ENCODE measurements at regions not wholly inside any gene's neighbourhood (a gene's known extent, or its start where the extent isn't known, plus 50 kb on each side); places are given as distances from the start of the nearest gene placed in this dataset.
"Not testable (repeated sequence)": the region's sequence is repeated elsewhere in the genome, so short reads cannot be mapped to it uniquely, and the experiment has no call there.

DNA sequence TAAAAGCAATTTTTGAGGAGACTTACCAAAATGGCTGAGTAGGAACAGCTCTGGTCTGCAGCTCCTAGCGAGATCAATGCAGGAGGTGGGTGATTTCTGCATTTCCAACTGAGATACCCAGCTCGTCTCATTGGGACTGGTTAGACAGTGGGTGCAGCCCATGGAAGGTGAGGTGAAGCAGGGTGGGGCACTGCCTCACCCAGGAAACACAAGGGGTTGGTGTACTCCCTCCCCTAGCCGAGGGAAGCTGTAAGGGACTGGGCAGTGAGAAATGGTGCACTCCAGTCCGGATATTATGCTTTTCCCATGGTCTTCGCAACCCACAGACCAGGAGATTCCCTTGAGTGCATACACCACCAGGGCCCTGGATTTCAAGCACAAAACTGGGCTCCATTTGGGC is 419.0 kb downstream of the NUP35 start:
- no peaks in the 10 kb centered on the region for H3K4me1 ChIP-seq (ENCODE audit: control insufficient read depth in 1 of 2, insufficient read depth in 2 of 2, low read depth in 1 of 2, low read length in 1 of 2)
- WGBS (ENCODE audit: low lambda C conversion rate): 38% methylated on average over 4 of the region's 5 CpGs
- H4K20me1 ChIP-seq (ENCODE audit: insufficient read depth): no peaks in the 10 kb centered on the region
- H3K36me3 ChIP-seq (replicated peaks in 1 of 2; ENCODE audit: control insufficient read depth in 1 of 2, insufficient read depth in 2 of 2, low read length in 1 of 2): no peaks in the 10 kb centered on the region
- no peak overlapping the region for H3K27ac ChIP-seq (ENCODE audit: low read depth in 2 of 2, low read length in 1 of 2)
- H3K79me2 ChIP-seq (ENCODE audit: insufficient read depth): no peaks in the 10 kb centered on the region
- H3K27me3 ChIP-seq (ENCODE audit: insufficient read depth): no peaks in the 10 kb centered on the region
- POLR2A ChIA-PET: no interaction called here
- DNase-seq: no peak
- H2AFZ ChIP-seq (ENCODE audit: low read depth): no peak overlapping the region
- CTCF ChIA-PET: no interaction called here
- no peaks in the 10 kb centered on the region for H3F3A ChIP-seq (replicated peaks; ENCODE audit: insufficient read depth)
- TF ChIP-seq EP300 (IDR thresholded peaks at IDR 0.05; ENCODE audit: borderline replicate concordance in 1 of 2, low read depth in 1 of 2, low read length in 1 of 2): no peak
- H3K4me2 ChIP-seq: no peak overlapping the region
- H3K9me2 ChIP-seq: no peaks in the 10 kb centered on the region
- H3K9me3 ChIP-seq: no peaks in the 10 kb centered on the region
- H3K9ac ChIP-seq: no peak overlapping the region
- H3K4me3 ChIP-seq (ENCODE audit: low read depth in 2 of 2, low read length in 1 of 2): no peak overlapping the region

DNA sequence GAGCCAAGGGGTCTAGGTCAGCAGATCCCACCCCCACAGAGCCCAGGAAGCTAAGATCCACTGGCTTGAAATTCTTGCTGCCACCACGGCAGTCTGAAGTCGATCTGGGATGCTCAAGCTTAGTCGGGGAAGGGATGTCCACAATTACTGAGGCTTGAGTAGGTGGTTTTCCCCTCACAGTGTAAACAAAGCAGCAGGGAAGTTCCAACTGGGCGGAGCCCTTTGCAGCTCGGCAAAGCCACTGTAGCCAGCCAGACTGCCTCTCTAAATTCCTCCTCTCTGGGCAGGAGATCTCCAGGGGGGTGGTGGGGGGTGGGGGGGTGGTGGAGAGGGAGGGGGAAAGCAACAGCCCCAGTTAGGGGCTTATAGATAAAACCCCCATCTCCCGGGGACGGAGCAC is 419.5 kb downstream of the NUP35 start:
- no peaks in the 10 kb centered on the region for H3K9me2 ChIP-seq
- no peak overlapping the region for H2AFZ ChIP-seq (ENCODE audit: low read depth)
- TF ChIP-seq TAF1 (IDR thresholded peaks at IDR 0.05; ENCODE audit: borderline replicate concordance, low read depth, low read length): no peak
- TF ChIP-seq, protein P1, sequence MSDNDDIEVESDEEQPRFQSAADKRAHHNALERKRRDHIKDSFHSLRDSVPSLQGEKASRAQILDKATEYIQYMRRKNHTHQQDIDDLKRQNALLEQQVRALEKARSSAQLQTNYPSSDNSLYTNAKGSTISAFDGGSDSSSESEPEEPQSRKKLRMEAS (IDR thresholded peaks at IDR 0.05; ENCODE audit: low read depth): no peak
- TF ChIP-seq TEAD4 (IDR thresholded peaks at IDR 0.05; ENCODE audit: borderline replicate concordance, insufficient read depth): no peak
- no peaks in the 10 kb centered on the region for H3K36me3 ChIP-seq (replicated peaks in 1 of 2; ENCODE audit: control insufficient read depth in 1 of 2, insufficient read depth in 2 of 2, low read length in 1 of 2)
- no peaks in the 10 kb centered on the region for H3K4me1 ChIP-seq (ENCODE audit: control insufficient read depth in 1 of 2, insufficient read depth in 2 of 2, low read depth in 1 of 2, low read length in 1 of 2)
- no peaks in the 10 kb centered on the region for H3K27me3 ChIP-seq (ENCODE audit: insufficient read depth)
- no peak overlapping the region for H3K9ac ChIP-seq
- no peaks in the 10 kb centered on the region for H3K9me3 ChIP-seq
- no peaks in the 10 kb centered on the region for H3F3A ChIP-seq (replicated peaks; ENCODE audit: insufficient read depth)
- H3K79me2 ChIP-seq (ENCODE audit: insufficient read depth): no peaks in the 10 kb centered on the region
- ChIA-PET CTCF (no interaction called here), POLR2A (no interaction called here)
- H3K27ac ChIP-seq (ENCODE audit: low read depth in 2 of 2, low read length in 1 of 2): no peak overlapping the region
- DNase-seq: no peak
- H4K20me1 ChIP-seq (ENCODE audit: insufficient read depth): no peaks in the 10 kb centered on the region
- no peak overlapping the region for H3K4me2 ChIP-seq
- WGBS (ENCODE audit: low lambda C conversion rate): 11% methylated on average over 4 of the region's 7 CpGs
- no peak overlapping the region for H3K4me3 ChIP-seq (ENCODE audit: low read depth in 2 of 2, low read length in 1 of 2)

DNA sequence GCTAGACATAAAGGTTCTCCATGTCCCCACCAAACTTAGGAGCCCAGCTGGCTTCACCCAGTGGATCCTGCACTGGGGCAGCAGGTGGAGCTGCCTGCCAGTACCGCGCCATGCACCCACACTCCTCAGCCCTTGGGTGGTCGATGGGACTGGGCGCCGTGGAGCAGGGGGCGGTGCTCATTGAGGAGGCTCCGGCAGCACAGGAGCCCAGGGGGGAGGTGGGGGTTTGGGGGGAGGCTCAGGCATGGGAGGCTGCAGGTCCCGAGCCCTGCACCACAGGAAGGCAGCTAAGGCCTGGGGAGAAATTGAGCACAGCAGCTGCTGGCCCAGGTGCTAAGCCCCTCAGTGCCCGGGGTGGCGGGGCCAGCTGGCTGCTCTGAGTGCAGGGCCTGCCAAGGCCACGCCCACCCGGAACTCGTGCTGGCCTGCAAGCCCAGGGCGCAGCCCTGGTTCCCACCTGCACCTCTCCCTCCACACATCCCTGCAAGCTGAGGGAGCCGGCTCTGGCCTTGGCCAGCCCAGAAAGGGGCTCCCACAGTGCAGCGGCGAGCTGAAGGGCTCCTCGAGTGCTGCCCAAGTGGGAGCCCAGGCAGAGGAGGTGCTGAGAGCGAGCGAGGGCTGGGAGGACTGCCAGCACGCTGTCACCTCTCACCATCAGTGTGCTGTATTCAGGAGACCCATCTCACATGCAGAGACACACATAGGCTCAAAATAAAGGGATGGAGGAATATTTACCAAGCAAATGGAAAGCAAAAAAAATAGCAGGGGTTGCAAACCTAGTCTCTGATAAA is 422.5 kb downstream of the NUP35 start:
- POLR2A ChIA-PET; CTCF ChIA-PET; H3K27me3 ChIP-seq (ENCODE audit: insufficient read depth); H3K4me2 ChIP-seq; H3K27ac ChIP-seq (ENCODE audit: low read depth in 2 of 2, low read length in 1 of 2); H3K4me3 ChIP-seq (ENCODE audit: low read depth in 2 of 2, low read length in 1 of 2); H4K20me1 ChIP-seq (ENCODE audit: insufficient read depth); H3F3A ChIP-seq (replicated peaks; ENCODE audit: insufficient read depth); H3K4me1 ChIP-seq (ENCODE audit: control insufficient read depth in 1 of 2, insufficient read depth in 2 of 2, low read depth in 1 of 2, low read length in 1 of 2); H3K79me2 ChIP-seq (ENCODE audit: insufficient read depth); H3K9me2 ChIP-seq; H3K9ac ChIP-seq; H3K36me3 ChIP-seq (replicated peaks in 1 of 2; ENCODE audit: control insufficient read depth in 1 of 2, insufficient read depth in 2 of 2, low read length in 1 of 2); H2AFZ ChIP-seq (ENCODE audit: low read depth); H3K9me3 ChIP-seq; DNase-seq: not testable (repeated sequence)
- WGBS (ENCODE audit: low lambda C conversion rate): 68% methylated on average over 8 of the region's 21 CpGs

DNA sequence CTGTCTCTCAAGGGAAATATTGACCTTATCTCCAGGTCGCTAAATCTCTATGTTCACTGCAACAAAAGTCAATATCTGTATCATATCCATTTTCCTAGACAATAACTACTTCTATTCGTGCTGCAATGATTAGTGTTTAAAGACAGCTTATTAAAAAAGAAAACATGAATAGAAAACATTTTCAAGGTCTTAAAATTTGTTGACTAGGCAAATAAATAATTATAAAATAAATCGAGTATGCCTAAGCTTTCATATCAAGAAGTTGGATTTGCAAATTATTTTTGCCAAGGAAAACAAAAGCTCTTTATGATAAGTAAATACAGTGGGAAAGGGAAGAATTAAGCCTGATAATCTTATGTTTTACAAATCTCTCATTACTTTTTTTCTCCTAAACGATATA is 428.5 kb downstream of the NUP35 start:
- Histone ChIP-seq H3K9me3 (no peaks in the 10 kb centered on the region), H3K4me3 (ENCODE audit: low read depth in 2 of 2, low read length in 1 of 2) (no peak overlapping the region), H4K20me1 (ENCODE audit: insufficient read depth) (no peaks in the 10 kb centered on the region), H3K27ac (ENCODE audit: low read depth in 2 of 2, low read length in 1 of 2) (no peak overlapping the region), H3F3A (replicated peaks; ENCODE audit: insufficient read depth) (no peaks in the 10 kb centered on the region), H3K36me3 (replicated peaks in 1 of 2; ENCODE audit: control insufficient read depth in 1 of 2, insufficient read depth in 2 of 2, low read length in 1 of 2) (no peaks in the 10 kb centered on the region), H3K9me2 (no peaks in the 10 kb centered on the region), H3K4me2 (no peak overlapping the region), H3K27me3 (ENCODE audit: insufficient read depth) (no peaks in the 10 kb centered on the region), H3K79me2 (ENCODE audit: insufficient read depth) (no peaks in the 10 kb centered on the region), H2AFZ (ENCODE audit: low read depth) (no peak overlapping the region), H3K4me1 (ENCODE audit: control insufficient read depth in 1 of 2, insufficient read depth in 2 of 2, low read depth in 1 of 2, low read length in 1 of 2) (no peaks in the 10 kb centered on the region), H3K9ac (no peak overlapping the region)
- ChIA-PET POLR2A (no interaction called here), CTCF (no interaction called here)
- TF ChIP-seq, protein P2, sequence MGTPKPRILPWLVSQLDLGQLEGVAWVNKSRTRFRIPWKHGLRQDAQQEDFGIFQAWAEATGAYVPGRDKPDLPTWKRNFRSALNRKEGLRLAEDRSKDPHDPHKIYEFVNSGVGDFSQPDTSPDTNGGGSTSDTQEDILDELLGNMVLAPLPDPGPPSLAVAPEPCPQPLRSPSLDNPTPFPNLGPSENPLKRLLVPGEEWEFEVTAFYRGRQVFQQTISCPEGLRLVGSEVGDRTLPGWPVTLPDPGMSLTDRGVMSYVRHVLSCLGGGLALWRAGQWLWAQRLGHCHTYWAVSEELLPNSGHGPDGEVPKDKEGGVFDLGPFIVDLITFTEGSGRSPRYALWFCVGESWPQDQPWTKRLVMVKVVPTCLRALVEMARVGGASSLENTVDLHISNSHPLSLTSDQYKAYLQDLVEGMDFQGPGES (IDR thresholded peaks at IDR 0.05; ENCODE audit: low read depth, low read length): no peak
- no peak for TF ChIP-seq JUND (IDR thresholded peaks at IDR 0.05)
- TF ChIP-seq FOXJ3 (CRISPR knock-in tag; IDR thresholded peaks at IDR 0.05): no peak
- TF ChIP-seq, protein P3, sequence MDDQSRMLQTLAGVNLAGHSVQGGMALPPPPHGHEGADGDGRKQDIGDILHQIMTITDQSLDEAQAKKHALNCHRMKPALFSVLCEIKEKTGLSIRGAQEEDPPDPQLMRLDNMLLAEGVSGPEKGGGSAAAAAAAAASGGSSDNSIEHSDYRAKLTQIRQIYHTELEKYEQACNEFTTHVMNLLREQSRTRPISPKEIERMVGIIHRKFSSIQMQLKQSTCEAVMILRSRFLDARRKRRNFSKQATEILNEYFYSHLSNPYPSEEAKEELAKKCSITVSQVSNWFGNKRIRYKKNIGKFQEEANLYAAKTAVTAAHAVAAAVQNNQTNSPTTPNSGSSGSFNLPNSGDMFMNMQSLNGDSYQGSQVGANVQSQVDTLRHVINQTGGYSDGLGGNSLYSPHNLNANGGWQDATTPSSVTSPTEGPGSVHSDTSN (IDR thresholded peaks at IDR 0.05): no peak
- no peak for TF ChIP-seq MXI1 (IDR thresholded peaks at IDR 0.05; ENCODE audit: low read depth, low read length)
- no peak for TF ChIP-seq RXRA (IDR thresholded peaks at IDR 0.05; ENCODE audit: borderline replicate concordance, low read depth)
- no peak for TF ChIP-seq YY1 (IDR thresholded peaks at IDR 0.05; ENCODE audit: low read depth)
- TF ChIP-seq SIN3A (IDR thresholded peaks at IDR 0.05; ENCODE audit: borderline replicate concordance, low read depth, low read length): no peak
- no peak for TF ChIP-seq TAF1 (IDR thresholded peaks at IDR 0.05; ENCODE audit: borderline replicate concordance, low read depth, low read length)
- TF ChIP-seq RAD21 (IDR thresholded peaks at IDR 0.05; ENCODE audit: low read length): no peak
- no peak for TF ChIP-seq TCF12 (IDR thresholded peaks at IDR 0.05)
- no peak for TF ChIP-seq GATA2 (CRISPR knock-in tag; IDR thresholded peaks at IDR 0.05)
- TF ChIP-seq NRF1 (IDR thresholded peaks at IDR 0.05; ENCODE audit: low read depth, low read length): no peak
- WGBS (ENCODE audit: low lambda C conversion rate): 35% methylated on average over 4 of the region's 4 CpGs
- no peak for DNase-seq

Measured in SK-N-SH (cell line).